T-helper 17 cell (primary cell): ENCODE measurements at regions not wholly inside any gene's neighbourhood (a gene's known extent, or its start where the extent isn't known, plus 50 kb on each side); places are given as distances from the start of the nearest gene placed in this dataset.

Experiments used
- ATAC-seq: fragments of 150-1000 bp; cut with Tn5 transposase; 2 replicates; pipeline ENCODE4 v1.10.0; 2021; ENCODE audit warnings: mild to moderate bottlenecking, moderate library complexity
- DNase-seq, 3 donors: peaks; one replicate each; pipeline versions ENCODE4 v3.0.0 to v3.0.0-alpha.2; 2020 to 2021
- H3K9me3 ChIP-seq: one replicate; pipeline ENCODE4 v1.7.0; 2013; ENCODE audit warnings: low read length, mild to moderate bottlenecking; ENCODE audit not compliant: control insufficient read depth, poor library complexity, severe bottlenecking
- H3K27ac Mint-ChIP-seq: one replicate; pipeline ENCODE4 v1.8.0; 2022; ENCODE audit warnings: mild to moderate bottlenecking, moderate library complexity, mixed read lengths
- H3K27me3 Mint-ChIP-seq: one replicate; pipeline ENCODE4 v1.8.0; 2022; ENCODE audit warnings: mixed read lengths
- H3K36me3 Mint-ChIP-seq: one replicate; pipeline ENCODE4 v1.8.0; 2022; ENCODE audit warnings: low read depth, mixed read lengths
- H3K4me1 Mint-ChIP-seq: one replicate; pipeline ENCODE4 v1.8.0; 2022; ENCODE audit warnings: mild to moderate bottlenecking, mixed read lengths
- H3K4me3 Mint-ChIP-seq: one replicate; pipeline ENCODE4 v1.8.0; 2022; ENCODE audit warnings: mild to moderate bottlenecking, moderate library complexity, mixed read lengths

GRCh38 chr19:28196961-28197360 is 1016.0 kb downstream of the UQCRFS1 start:
- no peaks in the 10 kb centered on the region for H3K9me3 ChIP-seq
- H3K27ac Mint-ChIP-seq = no peak overlapping the region
- H3K36me3 Mint-ChIP-seq = no peaks in the 10 kb centered on the region
- DNase-seq (no peak), ATAC-seq (no peak)
- H3K4me3 Mint-ChIP-seq = no peak overlapping the region
- no peaks in the 10 kb centered on the region for H3K27me3 Mint-ChIP-seq
- H3K4me1 Mint-ChIP-seq = no peaks in the 10 kb centered on the region

DNA sequence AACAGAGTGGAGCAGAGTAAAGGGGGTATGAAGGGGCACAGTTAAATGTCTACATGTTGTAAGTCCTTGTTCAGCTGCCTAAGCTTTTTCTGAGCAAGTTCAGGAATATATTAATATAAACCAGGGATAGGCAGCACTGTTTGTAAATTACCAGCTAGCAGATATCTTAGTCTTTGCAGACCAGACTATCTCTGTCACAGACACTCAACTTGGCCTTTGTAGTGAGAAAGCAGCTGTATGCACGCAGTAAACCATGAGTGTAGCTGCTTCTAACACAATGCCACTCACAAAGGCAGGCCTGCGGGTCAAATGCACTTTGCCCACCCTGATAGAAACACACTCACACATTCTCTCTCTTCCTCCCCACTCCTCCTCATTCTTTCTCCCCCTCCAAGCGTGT is 1016.9 kb downstream of the UQCRFS1 start:
- DNase-seq (no peak), ATAC-seq (no peak)
- no peak overlapping the region for H3K27ac Mint-ChIP-seq
- no peaks in the 10 kb centered on the region for H3K27me3 Mint-ChIP-seq
- no peak overlapping the region for H3K4me3 Mint-ChIP-seq
- H3K4me1 Mint-ChIP-seq = no peaks in the 10 kb centered on the region
- no peaks in the 10 kb centered on the region for H3K9me3 ChIP-seq
- H3K36me3 Mint-ChIP-seq = no peaks in the 10 kb centered on the region

DNA sequence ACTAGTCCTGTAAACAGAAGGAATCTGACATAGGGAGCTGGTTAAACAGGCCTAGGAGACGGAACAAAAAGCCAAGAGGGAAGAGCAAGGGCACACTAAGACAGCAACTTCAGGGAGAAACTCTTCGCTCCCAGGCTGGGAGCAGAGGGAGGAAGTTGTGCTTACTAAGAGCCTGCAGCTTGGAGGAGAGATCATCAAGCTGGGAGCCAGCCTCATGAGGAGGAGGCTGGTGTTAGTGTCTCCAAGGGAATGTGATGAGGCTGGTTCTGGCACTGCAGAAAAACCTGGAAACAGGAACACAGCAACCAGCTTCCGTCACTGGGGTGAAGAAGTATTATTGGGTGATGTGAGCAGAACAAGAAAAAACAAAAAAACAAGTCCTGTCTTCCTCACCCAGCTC is 1027.3 kb downstream of the UQCRFS1 start:
- no peaks in the 10 kb centered on the region for H3K9me3 ChIP-seq
- DNase-seq = no peak
- Mint-ChIP-seq H3K4me1 (no peaks in the 10 kb centered on the region), H3K36me3 (no peaks in the 10 kb centered on the region), H3K27ac (no peak overlapping the region), H3K4me3 (no peak overlapping the region), H3K27me3 (no peaks in the 10 kb centered on the region)
- no peak for ATAC-seq

- ATAC-seq (no peak), DNase-seq (no peak)
- H3K9me3 ChIP-seq = no peaks in the 10 kb centered on the region
- no peaks in the 10 kb centered on the region for H3K4me1 Mint-ChIP-seq
- H3K36me3 Mint-ChIP-seq = no peaks in the 10 kb centered on the region
- H3K4me3 Mint-ChIP-seq = no peak overlapping the region
- H3K27me3 Mint-ChIP-seq = no peaks in the 10 kb centered on the region
- no peak overlapping the region for H3K27ac Mint-ChIP-seq
Measured at GRCh38 chr19:28184997-28185396, 1028.0 kb downstream of the UQCRFS1 start.

- H3K27me3 Mint-ChIP-seq = no peaks in the 10 kb centered on the region
- DNase-seq = no peak
- H3K4me3 Mint-ChIP-seq = no peak overlapping the region
Measured at GRCh38 chr19:28176193-28176592, 1036.8 kb downstream of the UQCRFS1 start.

DNA sequence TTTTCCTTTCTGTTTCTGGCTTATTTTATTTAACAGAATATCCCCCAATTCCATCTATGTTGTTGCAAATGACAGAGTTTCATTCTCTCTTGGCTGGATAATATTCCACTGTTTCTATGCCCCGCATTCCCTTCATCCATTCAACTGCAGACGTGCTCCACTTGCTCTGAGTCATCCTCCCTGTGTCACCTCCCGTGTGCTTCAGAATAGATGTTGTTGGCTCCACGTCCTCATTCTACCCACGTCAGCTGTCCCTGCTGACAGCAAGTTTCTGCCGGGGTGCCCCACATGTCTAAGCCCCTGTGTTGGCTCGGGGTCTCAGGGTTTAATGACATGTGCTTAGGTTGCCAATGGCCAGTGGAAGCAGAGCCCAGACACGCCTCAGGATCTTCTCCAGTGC is 1041.0 kb downstream of the UQCRFS1 start:
- ATAC-seq (no peak), DNase-seq (no peak)
- no peaks in the 10 kb centered on the region for H3K4me1 Mint-ChIP-seq
- no peak overlapping the region for H3K4me3 Mint-ChIP-seq
- no peaks in the 10 kb centered on the region for H3K27me3 Mint-ChIP-seq
- H3K36me3 Mint-ChIP-seq = no peaks in the 10 kb centered on the region
- H3K27ac Mint-ChIP-seq = no peak overlapping the region
- H3K9me3 ChIP-seq = no peaks in the 10 kb centered on the region

More at GRCh38 chr19:28176193-28176592, 1036.8 kb downstream of the UQCRFS1 start:
- no peaks in the 10 kb centered on the region for H3K9me3 ChIP-seq
- ATAC-seq = no peak
- Mint-ChIP-seq H3K27ac (no peak overlapping the region), H3K4me1 (no peaks in the 10 kb centered on the region), H3K36me3 (no peaks in the 10 kb centered on the region)

GRCh38 chr19:28170066-28170465 is 1042.9 kb downstream of the UQCRFS1 start:
- no peaks in the 10 kb centered on the region for H3K4me1 Mint-ChIP-seq
- H3K36me3 Mint-ChIP-seq = no peaks in the 10 kb centered on the region
- no peak overlapping the region for H3K27ac Mint-ChIP-seq
- no peaks in the 10 kb centered on the region for H3K9me3 ChIP-seq
- DNase-seq = no peak
- ATAC-seq = no peak
- no peak overlapping the region for H3K4me3 Mint-ChIP-seq
- no peaks in the 10 kb centered on the region for H3K27me3 Mint-ChIP-seq

DNA sequence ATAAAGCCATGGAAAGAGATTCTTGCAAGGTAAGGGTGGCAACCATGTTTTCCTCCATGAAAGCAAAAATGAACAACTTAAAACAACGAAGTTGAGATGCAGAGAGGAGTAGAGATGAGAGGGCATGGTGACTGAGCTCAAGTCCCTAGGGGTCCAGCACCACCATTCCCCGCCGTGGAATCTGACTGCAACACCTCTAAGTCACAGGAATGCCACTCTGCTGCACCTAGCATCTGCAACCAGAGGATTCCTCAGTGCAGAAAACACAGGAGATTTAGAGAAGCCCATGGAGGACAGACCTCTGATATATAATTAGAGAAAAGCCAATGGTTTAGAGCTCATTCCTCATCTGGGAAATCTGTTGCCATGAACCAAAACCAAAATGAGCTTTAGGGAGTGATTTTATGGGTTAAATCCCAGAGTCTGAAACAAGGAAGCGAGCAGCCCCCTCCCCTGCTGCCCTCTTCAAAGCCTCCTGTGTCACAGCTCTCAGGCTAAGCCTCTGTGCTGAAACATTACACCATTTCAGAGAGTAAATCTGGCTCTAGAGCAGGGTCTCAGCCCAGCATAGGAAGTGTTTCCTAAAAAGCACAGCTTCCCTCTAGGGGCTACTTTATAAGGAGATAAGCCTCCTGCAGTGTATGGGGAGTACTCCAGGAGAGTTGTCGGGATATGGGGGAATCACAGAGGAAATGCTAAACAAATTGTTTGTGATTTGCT is 1043.6 kb downstream of the UQCRFS1 start:
- H3K27ac Mint-ChIP-seq = no peak overlapping the region
- H3K9me3 ChIP-seq = no peaks in the 10 kb centered on the region
- H3K4me1 Mint-ChIP-seq = no peaks in the 10 kb centered on the region
- H3K27me3 Mint-ChIP-seq = no peaks in the 10 kb centered on the region
- H3K4me3 Mint-ChIP-seq = no peak overlapping the region
- DNase-seq (no peak), ATAC-seq (no peak)
- H3K36me3 Mint-ChIP-seq = no peaks in the 10 kb centered on the region

DNA sequence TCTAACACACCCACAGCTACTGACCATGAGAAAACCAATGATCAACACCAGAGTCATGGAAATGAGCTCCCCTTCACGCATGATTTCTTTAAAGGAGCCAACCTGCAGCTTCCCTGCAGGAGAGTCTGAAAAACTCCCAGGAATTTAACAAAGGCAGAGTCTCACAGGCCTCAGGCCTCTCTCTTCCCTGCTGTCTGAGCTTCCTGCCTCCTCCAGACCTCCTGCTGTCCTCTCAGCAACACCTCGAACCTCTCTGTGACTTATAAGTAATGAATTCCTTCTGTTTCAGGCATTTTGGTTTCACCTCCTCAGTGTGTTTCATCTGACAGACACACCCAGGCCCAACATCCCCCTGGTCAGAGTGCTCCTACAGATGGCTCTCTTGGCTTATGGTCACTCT is 1044.4 kb downstream of the UQCRFS1 start:
- no peaks in the 10 kb centered on the region for H3K27me3 Mint-ChIP-seq
- H3K9me3 ChIP-seq = no peaks in the 10 kb centered on the region
- no peaks in the 10 kb centered on the region for H3K4me1 Mint-ChIP-seq
- no peak overlapping the region for H3K4me3 Mint-ChIP-seq
- H3K27ac Mint-ChIP-seq = no peak overlapping the region
- H3K36me3 Mint-ChIP-seq = no peaks in the 10 kb centered on the region
- DNase-seq (no peak), ATAC-seq (no peak)

- H3K9me3 ChIP-seq = no peaks in the 10 kb centered on the region
- no peak for DNase-seq
- Mint-ChIP-seq H3K4me3 (no peak overlapping the region), H3K4me1 (no peaks in the 10 kb centered on the region), H3K36me3 (no peaks in the 10 kb centered on the region), H3K27ac (no peak overlapping the region), H3K27me3 (no peaks in the 10 kb centered on the region)
- no peak for ATAC-seq
Measured at GRCh38 chr19:28166025-28166424, 1046.9 kb downstream of the UQCRFS1 start.

GRCh38 chr19:28164214-28164613 is 1048.7 kb downstream of the UQCRFS1 start:
- Mint-ChIP-seq H3K4me3 (no peak overlapping the region), H3K27me3 (no peaks in the 10 kb centered on the region), H3K27ac (no peak overlapping the region), H3K36me3 (no peaks in the 10 kb centered on the region), H3K4me1 (no peaks in the 10 kb centered on the region)
- no peak for ATAC-seq
- H3K9me3 ChIP-seq = no peaks in the 10 kb centered on the region
- no peak for DNase-seq

GRCh38 chr19:28159065-28159464 is 1053.9 kb downstream of the UQCRFS1 start:
- DNase-seq (no peak), ATAC-seq (no peak)
- Mint-ChIP-seq H3K4me3 (no peak overlapping the region), H3K27ac (no peak overlapping the region), H3K27me3 (no peaks in the 10 kb centered on the region), H3K36me3 (no peaks in the 10 kb centered on the region), H3K4me1 (no peaks in the 10 kb centered on the region)
- no peaks in the 10 kb centered on the region for H3K9me3 ChIP-seq

DNA sequence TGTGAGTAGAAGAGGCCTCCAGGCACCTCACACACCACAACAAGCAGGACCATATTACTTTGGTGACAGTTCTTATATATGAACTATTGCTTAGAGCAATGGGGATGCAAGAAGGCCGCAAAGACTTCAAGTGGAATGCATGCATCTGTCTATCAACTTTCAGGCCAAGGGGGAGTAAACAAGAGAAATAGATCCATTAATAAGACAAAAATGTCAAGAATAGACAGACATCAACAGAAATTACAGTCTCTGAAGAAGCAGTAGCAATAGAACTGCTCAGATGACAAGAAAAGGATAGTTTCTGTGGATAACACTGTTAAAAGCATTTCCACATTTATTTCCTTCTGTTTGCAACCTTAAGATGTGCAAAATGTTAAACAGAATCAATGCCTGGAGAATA is 1057.7 kb downstream of the UQCRFS1 start:
- Mint-ChIP-seq H3K36me3 (no peaks in the 10 kb centered on the region), H3K4me1 (no peaks in the 10 kb centered on the region), H3K4me3 (no peak overlapping the region), H3K27me3 (no peaks in the 10 kb centered on the region), H3K27ac (no peak overlapping the region)
- ATAC-seq (no peak), DNase-seq (no peak)
- no peaks in the 10 kb centered on the region for H3K9me3 ChIP-seq

DNA sequence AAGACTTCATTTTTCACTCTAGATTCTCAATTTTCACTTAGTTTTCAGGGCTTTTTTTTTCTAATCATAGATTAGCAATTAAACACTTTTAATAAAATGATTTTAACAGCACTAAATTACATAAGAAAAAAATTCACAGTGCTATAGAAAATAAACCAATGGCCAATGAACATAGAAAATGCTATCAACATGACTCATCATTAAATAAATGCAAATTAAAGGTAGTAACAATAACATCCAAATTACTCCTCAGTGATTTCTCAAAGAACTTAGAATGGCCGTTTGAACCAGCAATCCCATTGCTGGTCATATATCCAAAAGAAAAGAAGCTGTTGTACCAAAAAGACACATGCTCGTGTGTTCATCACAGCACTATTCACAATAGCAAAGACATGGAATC is 1058.9 kb downstream of the UQCRFS1 start:
- Mint-ChIP-seq H3K36me3 (no peaks in the 10 kb centered on the region), H3K4me3 (no peak overlapping the region), H3K27ac (no peak overlapping the region), H3K27me3 (no peaks in the 10 kb centered on the region), H3K4me1 (no peaks in the 10 kb centered on the region)
- no peaks in the 10 kb centered on the region for H3K9me3 ChIP-seq
- DNase-seq (no peak), ATAC-seq (no peak)
